GM12878 (cell line): ENCODE measurements at regions not wholly inside any gene's neighbourhood (a gene's known extent, or its start where the extent isn't known, plus 50 kb on each side); places are given as distances from the start of the nearest gene placed in this dataset.

Source experiments
- EP300 ChIP-seq, 2 experiments: fragments of 150-350 bp in 1 of 2; IDR thresholded peaks; 2 replicates each; pipeline ENCODE4 v1.6.1; 2011 to 2012; ENCODE audit warnings: low read depth in 2 of 2, low read length in 2 of 2, borderline replicate concordance in 1 of 2, improper control_type of control experiment in 1 of 2, inconsistent platforms in 1 of 2; ENCODE audit not compliant: control insufficient read depth in 1 of 2
- SREBF2 ChIP-seq: IDR thresholded peaks from 2 replicates; pipeline ENCODE4 v1.6.1; 2012; ENCODE audit warnings: mild to moderate bottlenecking, low read length

- TF ChIP-seq SREBF2 (no peak), EP300 (IDR thresholded peaks at IDR 0.05; ENCODE audit: borderline replicate concordance in 1 of 2, control insufficient read depth in 1 of 2, low read depth in 2 of 2, low read length in 2 of 2) (no peak)
Measured at GRCh38 chr3:127389913-127390312, 102.1 kb upstream of the PRR20G start.
